Testis (tissue), 2 donors: ENCODE measurements at regions not wholly inside any gene's neighbourhood (a gene's known extent, or its start where the extent isn't known, plus 50 kb on each side); places are given as distances from the start of the nearest gene placed in this dataset.

ENCODE experiments used
- POLR2A ChIP-seq: fragments of 450-650 bp; IDR thresholded peaks from one replicate; pipeline ENCODE4 v1.6.1; 2017; ENCODE audit warnings: antibody characterized with exemption, mild to moderate bottlenecking, moderate library complexity
- TF ChIP-seq, protein P1 (sequence below), 3 experiments: fragments of 450-650 bp in 2 of 3; fragments of 200-600 bp in 1 of 3; sonication (generic) in 1 of 3; IDR thresholded peaks; one replicate each; pipeline ENCODE4 v1.5.1; 2016 to 2019; ENCODE audit warnings: antibody characterized with exemption in 3 of 3, mild to moderate bottlenecking in 2 of 3, moderate library complexity in 1 of 3

DNA sequence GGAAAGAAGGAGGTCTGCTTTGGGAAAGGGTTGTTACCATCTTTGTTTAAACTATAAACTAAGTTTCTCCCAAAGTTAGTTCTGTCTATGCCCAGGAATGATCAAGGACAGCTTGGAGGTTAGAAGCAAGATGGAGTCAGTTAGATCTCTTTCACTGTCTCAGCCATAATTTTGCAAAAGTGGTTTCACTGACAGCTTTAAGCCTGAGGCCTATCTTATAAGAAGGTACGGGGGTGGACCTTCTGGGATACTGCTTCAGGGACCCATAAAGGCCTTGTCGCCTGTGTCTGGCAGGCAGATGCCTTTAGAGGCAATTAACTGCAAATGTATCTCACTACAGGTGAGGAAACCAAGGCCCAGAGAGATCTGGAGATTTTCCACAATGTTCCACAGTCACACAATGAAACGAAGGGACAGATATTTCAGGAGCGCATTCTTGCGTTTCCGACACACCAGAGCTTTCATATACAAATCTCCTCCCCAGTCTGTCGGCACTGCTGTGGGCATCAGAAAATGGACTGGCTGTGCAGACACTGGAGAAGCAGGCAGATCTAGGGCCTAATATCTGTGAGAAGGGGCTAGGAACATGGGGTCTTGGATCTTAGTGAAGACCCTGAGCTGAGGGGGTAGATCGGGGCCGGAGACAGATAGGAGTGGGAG lies 169.5 kb upstream of the SMAD3 start:
- TF ChIP-seq, protein P1, sequence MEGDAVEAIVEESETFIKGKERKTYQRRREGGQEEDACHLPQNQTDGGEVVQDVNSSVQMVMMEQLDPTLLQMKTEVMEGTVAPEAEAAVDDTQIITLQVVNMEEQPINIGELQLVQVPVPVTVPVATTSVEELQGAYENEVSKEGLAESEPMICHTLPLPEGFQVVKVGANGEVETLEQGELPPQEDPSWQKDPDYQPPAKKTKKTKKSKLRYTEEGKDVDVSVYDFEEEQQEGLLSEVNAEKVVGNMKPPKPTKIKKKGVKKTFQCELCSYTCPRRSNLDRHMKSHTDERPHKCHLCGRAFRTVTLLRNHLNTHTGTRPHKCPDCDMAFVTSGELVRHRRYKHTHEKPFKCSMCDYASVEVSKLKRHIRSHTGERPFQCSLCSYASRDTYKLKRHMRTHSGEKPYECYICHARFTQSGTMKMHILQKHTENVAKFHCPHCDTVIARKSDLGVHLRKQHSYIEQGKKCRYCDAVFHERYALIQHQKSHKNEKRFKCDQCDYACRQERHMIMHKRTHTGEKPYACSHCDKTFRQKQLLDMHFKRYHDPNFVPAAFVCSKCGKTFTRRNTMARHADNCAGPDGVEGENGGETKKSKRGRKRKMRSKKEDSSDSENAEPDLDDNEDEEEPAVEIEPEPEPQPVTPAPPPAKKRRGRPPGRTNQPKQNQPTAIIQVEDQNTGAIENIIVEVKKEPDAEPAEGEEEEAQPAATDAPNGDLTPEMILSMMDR (IDR thresholded peaks at IDR 0.05): no peak
- no peak for TF ChIP-seq POLR2A
